Esophagus mucosa (tissue), 1 donor: ENCODE measurements at regions not wholly inside any gene's neighbourhood (a gene's known extent, or its start where the extent isn't known, plus 50 kb on each side); places are given as distances from the start of the nearest gene placed in this dataset.

ENCODE experiments used
- ATAC-seq: fragments of 200-7000 bp; cut with Tn5 transposase; one replicate; pipeline ENCODE4 v1.9.1; 2020
- donor health status: DM: yes; HTN: yes; CAD: no.

DNA sequence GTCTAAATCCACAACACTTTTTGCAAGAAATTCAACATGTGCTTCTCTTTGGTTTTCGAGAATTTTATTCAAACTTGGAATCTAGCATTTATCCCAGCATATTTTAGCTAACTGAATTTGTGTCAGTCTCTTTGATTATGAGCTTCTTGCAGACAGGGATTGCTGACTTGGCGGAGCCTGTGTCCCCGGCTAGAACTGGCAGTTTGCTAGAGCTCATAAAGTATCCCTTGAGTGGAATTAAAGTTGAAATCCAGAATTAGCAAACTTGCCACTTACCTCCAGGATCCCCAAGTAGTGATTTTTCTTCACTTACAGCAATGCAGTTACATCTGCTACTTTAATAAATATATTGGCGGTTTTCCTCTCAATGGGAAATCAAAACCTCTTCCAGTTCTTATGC is 306.9 kb downstream of the AACS start:
- ATAC-seq = no peak

GRCh38 chr12:125373375-125373774 is 308.1 kb downstream of the AACS start:
- no peak for ATAC-seq

DNA sequence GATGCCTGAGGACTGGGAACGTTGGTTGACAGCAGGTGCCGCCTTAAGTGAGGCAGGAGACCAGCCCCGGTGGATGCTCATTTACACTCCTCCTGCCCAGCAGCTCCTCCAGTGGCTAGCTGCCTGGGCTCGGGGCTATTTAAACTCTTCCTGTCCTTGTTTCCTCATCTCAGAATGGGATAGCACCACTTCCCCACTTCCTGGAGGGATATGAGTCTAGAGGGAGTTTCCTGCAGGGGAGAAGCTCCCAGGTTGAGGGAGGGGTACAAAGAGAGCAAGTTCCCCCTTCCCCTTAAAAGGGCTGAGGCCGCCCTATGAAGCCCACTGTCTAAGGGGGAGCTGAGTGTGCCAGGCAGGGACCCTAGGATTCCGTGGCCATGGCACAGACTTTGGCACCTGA is 311.2 kb downstream of the AACS start:
- ATAC-seq = no peak

- ATAC-seq = no peak
Measured at GRCh38 chr12:125377093-125377492, 311.9 kb downstream of the AACS start.

DNA sequence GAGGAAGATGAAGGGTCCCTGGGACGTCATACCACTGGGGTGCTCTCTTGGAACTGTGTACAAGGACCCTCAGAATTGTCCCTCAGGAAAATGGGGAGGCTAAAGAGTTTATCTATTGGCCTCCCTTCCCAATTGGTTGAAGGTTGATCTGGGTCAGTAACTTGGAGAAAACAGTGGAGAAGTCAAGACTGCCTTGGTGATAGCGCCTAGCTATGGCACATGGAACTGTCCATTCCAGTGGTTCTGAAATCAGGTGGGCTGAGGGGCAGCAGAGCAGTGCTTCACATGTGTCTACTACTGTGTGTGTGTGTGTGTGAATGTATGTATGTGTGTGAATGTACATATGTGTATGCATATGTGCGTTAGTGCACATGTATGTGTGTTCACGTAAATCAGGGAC is 316.1 kb downstream of the AACS start:
- no peak for ATAC-seq

- no peak for ATAC-seq
Measured at GRCh38 chr12:125382926-125383325, 317.7 kb downstream of the AACS start.

- ATAC-seq = no peak
Measured at GRCh38 chr12:125386652-125387051, 321.4 kb downstream of the AACS start.

GRCh38 chr12:125387206-125387605 is 322.0 kb downstream of the AACS start:
- no peak for ATAC-seq

GRCh38 chr12:125389061-125389697 is 323.9 kb downstream of the AACS start:
- no peak for ATAC-seq

- ATAC-seq = no peak
Measured at GRCh38 chr12:125393569-125393968, 328.3 kb downstream of the AACS start.

- ATAC-seq = no peak
Measured at GRCh38 chr12:125395583-125396215, 330.5 kb downstream of the AACS start.

- no peak for ATAC-seq
Measured at GRCh38 chr12:125399489-125399888, 334.3 kb downstream of the AACS start.

DNA sequence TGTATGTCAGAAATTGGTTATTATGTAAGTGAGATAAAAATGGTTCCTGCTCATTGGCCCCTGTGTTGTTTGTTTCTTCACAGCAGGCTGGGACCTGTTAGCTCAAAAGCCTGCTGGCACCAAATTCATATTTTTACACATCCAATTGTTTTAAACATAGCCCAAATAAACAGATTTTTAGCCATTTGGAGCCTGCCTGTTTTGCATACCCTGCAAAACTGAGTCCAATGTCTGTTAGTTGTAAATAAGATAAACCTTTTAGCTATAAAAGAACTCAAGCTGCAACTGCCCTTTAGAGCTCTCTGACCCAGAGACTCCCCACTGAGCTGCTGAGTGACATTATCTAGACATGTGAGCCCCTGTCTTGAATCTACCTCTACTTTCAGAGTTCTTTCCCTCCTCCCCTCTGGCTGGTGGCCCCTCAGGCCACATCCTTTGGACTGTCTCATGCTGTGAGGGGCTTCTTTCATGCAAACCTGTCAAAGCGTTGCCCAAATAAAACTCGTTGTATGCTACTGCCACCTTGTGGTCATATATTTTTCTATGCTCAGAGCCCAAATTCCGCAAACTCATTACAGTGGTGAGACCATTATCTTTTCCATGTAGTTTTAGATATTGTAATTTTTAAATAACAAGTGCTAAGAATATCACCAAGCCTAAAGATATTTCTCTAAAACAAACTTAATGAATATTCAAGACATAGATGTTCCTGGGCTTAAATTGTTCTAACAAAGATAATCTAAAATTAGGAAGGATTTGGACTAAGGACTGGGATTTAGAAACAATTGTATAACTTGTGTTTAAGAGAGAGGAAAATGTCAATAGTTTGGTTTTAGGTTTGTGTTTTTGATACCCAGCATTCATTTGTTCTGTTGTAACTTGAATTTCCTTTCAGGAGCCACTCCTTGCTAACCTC is 337.9 kb downstream of the AACS start:
- no peak for ATAC-seq

- no peak for ATAC-seq
Measured at GRCh38 chr12:125403843-125404242, 338.6 kb downstream of the AACS start.

DNA sequence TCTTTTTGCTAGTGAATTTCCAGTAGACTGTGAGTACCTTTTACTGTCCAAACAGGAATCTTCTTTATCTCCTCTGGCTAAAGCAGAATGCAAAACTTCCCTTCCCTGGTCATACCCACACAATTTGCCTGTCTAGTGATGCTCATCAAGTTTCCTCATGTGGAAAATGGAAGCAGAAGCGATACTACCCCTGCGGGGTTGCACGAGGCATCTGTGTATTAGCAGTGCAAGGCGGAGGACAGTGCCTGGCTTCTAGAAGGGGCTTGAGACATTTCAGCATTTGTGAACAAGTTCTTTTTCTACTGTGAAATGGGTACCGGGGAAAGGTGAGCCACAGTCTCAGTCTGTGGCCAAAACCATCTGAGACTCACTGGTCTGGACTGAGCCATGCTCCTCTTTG is 340.9 kb downstream of the AACS start:
- ATAC-seq = no peak

DNA sequence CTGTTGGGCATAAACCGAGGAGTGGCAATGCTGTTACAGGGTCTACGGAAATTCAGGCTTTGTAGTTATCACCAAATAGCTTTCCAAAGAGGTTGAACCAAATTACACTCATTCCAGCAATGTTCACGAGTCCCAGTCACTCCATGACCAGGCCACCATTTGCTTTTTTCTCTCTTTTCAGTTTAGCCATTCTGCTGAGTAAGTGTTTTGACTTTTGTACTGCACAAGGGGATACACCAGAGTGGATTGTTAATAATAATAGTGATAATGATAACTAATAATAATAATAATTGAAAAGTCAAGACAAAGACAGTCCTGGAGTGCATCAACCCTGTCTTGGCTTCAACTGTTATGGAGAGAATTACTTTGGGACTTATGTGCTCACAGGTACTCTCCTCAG is 343.5 kb downstream of the AACS start:
- no peak for ATAC-seq

GRCh38 chr12:125412506-125412905 is 347.3 kb downstream of the AACS start:
- ATAC-seq = no peak

GRCh38 chr12:125417446-125417845 is 352.2 kb downstream of the AACS start:
- ATAC-seq = no peak

DNA sequence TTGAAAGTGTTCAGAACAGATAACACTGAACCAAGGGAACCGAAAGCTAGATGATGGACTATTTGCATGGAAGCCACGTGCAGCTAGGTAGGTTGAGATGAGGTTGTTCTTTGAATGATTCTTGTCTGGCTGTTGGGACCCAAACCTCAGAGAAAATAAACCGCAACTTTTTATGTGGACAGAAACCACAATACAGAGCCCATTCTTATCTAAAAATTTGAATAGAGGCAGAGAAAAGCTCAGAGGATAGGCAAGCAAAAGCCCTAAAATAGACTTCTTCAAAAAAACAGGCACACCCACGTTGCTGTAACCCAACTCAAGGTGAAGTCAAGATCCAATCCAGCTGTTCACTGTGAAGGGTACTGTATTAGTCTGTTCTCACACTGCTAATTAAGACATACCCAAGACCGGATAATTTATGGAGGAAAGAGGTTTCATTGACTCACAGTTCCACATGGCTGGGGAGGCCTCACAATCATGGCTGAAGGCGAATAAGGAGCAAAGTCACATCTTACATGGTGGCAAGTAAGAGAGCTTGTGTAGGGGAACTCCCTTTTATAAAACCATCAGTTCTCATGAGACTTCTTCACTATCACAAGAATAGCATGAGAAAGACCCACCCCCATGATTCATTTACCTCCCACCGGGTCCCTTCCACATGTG is 353.8 kb downstream of the AACS start:
- ATAC-seq = no peak

GRCh38 chr12:125424909-125425308 is 359.7 kb downstream of the AACS start:
- ATAC-seq = no peak

DNA sequence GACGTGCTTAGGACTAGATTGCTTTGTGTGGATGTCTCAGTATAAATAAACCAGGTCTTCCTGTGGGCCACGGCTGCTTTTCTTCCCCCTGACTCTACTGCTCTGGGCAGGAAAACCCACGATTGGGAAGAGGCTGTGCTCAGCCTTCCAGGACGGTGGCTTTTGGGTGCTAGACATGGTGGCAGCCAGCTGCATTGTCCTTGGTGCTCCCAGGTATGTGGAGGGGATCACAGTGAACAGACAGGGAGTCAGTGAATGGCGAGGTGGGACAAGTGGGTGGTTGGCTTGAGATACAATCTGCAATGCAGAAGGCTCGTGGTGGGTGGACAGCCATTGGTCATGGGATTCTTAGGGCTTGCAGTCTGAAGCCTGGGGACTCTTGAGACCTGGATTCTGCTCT is 366.3 kb downstream of the AACS start:
- no peak for ATAC-seq

DNA sequence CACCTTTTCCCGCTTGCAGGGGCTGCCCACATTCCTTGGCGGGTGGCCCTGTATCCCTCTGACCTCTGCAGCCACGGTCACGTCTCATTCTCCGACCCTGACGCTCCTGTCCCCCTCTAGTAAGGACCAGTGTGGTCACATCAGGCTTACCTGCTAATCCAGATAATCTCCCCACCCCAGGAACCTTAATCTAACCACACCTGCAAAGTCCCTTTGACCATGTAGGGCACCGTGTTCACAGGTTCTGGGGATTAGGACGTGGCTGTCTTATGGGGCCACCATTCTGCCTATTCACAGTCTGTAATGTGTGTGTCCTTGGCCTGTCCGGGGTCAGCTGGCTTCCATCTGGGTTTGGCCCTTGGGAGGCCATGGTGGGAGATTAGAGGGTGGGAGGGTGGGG is 368.9 kb downstream of the AACS start:
- ATAC-seq = no peak

- ATAC-seq = no peak
Measured at GRCh38 chr12:125434936-125435443, 369.8 kb downstream of the AACS start.
